ENCODE measurements at regions not wholly inside any gene's neighbourhood (a gene's known extent, or its start where the extent isn't known, plus 50 kb on each side); places are given as distances from the start of the nearest gene placed in this dataset.

GRCh38 chr16:17988839-17989238 lies 347.7 kb downstream of the NPIPA8 start (continued):
- no peak for TF ChIP-seq TEAD1 (CRISPR knock-in tag; IDR thresholded peaks at IDR 0.05)
- no peak for TF ChIP-seq NR2C2 (CRISPR knock-in tag; IDR thresholded peaks at IDR 0.05)
- no peak for TF ChIP-seq GRHL2 (CRISPR knock-in tag; IDR thresholded peaks at IDR 0.05; ENCODE audit: insufficient replicate concordance, severe bottlenecking)
- TF ChIP-seq TP53 (CRISPR knock-in tag; IDR thresholded peaks at IDR 0.05) = no peak
- TF ChIP-seq ZNF232 (CRISPR knock-in tag; IDR thresholded peaks at IDR 0.05) = no peak

- Mint-ChIP-seq H3K27ac (no peak overlapping the region), H3K27me3 (ENCODE audit: low read depth) (no peaks in the 10 kb centered on the region), H3K4me1 (peaks cover 11% of the 10 kb centered on the region), H3K4me3 (no peak overlapping the region), H3K9me3 (peaks cover 5% of the 10 kb centered on the region), H3K36me3 (no peaks in the 10 kb centered on the region; the same call in 1 of the 2 replicates)
- CTCF ChIA-PET = interaction anchor here (0.5 kb wide), 1 partner anchor 390 kb away, joined by 3 read pairs; no protein-coding TSS in a partner anchor
- TF ChIP-seq ZNF138 (CRISPR knock-in tag; conservative IDR thresholded peaks at IDR 0.05) = no peak
- TF ChIP-seq NFATC4 (CRISPR knock-in tag; IDR thresholded peaks at IDR 0.05) = no peak
- TF ChIP-seq TCF7 (CRISPR knock-in tag; IDR thresholded peaks at IDR 0.05; ENCODE audit: low read depth) = no peak
- no peak for TF ChIP-seq E2F5 (CRISPR knock-in tag; IDR thresholded peaks at IDR 0.05)
- TF ChIP-seq AFF4 (CRISPR knock-in tag; IDR thresholded peaks at IDR 0.05; ENCODE audit: borderline replicate concordance) = no peak
- no peak for DNase-seq (ENCODE audit: low spot score)
- POLR2A ChIA-PET = interaction anchor here (0.7 to 1.0 kb wide), 2 partner anchors 14 to 218 kb away, joined by 4 read pairs; no protein-coding TSS in a partner anchor
- ATAC-seq = no peak
Observed at GRCh38 chr16:17986991-17987390, 349.5 kb downstream of the NPIPA8 start.

- Mint-ChIP-seq H3K4me1 (peaks cover 6% of the 10 kb centered on the region), H3K27ac (no peak overlapping the region), H3K4me3 (no peak overlapping the region), H3K36me3 (no peaks in the 10 kb centered on the region; the same call in 1 of the 2 replicates), H3K9me3 (peaks cover 5% of the 10 kb centered on the region), H3K27me3 (ENCODE audit: low read depth) (no peaks in the 10 kb centered on the region)
- POLR2A ChIA-PET = no interaction called here
- DNase-seq (ENCODE audit: low spot score) (no peak), ATAC-seq (no peak)
- CTCF ChIA-PET = no interaction called here
- TF ChIP-seq IRF2 (CRISPR knock-in tag; IDR thresholded peaks at IDR 0.05; ENCODE audit: borderline replicate concordance, low read depth) (no peak), ZNF425 (CRISPR knock-in tag; conservative IDR thresholded peaks at IDR 0.05) (no peak), TP53 (CRISPR knock-in tag; IDR thresholded peaks at IDR 0.05) (no peak), SMAD3 (CRISPR knock-in tag; IDR thresholded peaks at IDR 0.05; ENCODE audit: borderline replicate concordance) (no peak), GRHL2 (CRISPR knock-in tag; IDR thresholded peaks at IDR 0.05; ENCODE audit: insufficient replicate concordance, severe bottlenecking) (no peak), ZNF263 (CRISPR knock-in tag; IDR thresholded peaks at IDR 0.05; ENCODE audit: low read depth) (no peak), NR1H2 (CRISPR knock-in tag; IDR thresholded peaks at IDR 0.05) (no peak), RORB (CRISPR knock-in tag; IDR thresholded peaks at IDR 0.05) (no peak), GTF2I (CRISPR knock-in tag; conservative IDR thresholded peaks at IDR 0.05) (no peak), CREB1 (CRISPR knock-in tag; IDR thresholded peaks at IDR 0.05) (no peak), ATF3 (CRISPR knock-in tag; conservative IDR thresholded peaks at IDR 0.05) (no peak), ESRRA (CRISPR knock-in tag; IDR thresholded peaks at IDR 0.05; ENCODE audit: borderline replicate concordance) (no peak), ZNF532 (CRISPR knock-in tag; IDR thresholded peaks at IDR 0.05; ENCODE audit: borderline replicate concordance) (no peak), MXD4 (CRISPR knock-in tag; IDR thresholded peaks at IDR 0.05; ENCODE audit: borderline replicate concordance) (no peak)
Observed at GRCh38 chr16:17984810-17985209, 351.7 kb downstream of the NPIPA8 start.

Measured in WTC11 (cell line).